ENCODE measurements at regions not wholly inside any gene's neighbourhood (a gene's known extent, or its start where the extent isn't known, plus 50 kb on each side); places are given as distances from the start of the nearest gene placed in this dataset.

- H4K20me1 ChIP-seq (ENCODE audit: insufficient read depth, low read length): no peaks in the 10 kb centered on the region
- H3K9me3 ChIP-seq (ENCODE audit: low read length): no peaks in the 10 kb centered on the region
- H3K36me3 ChIP-seq (replicated peaks in 1 of 2; ENCODE audit: control insufficient read depth in 1 of 2, insufficient read depth in 2 of 2, low read length in 2 of 2): no peaks in the 10 kb centered on the region
- ChIA-PET CTCF (ENCODE audit: low intra/inter-chr PET ratio, low total read pairs) (no interaction called here), POLR2A (interaction anchor here (4.1 kb wide), 1 partner anchor 23 kb away, joined by 25 read pairs; no protein-coding TSS in a partner anchor)
- TF ChIP-seq ARID4A (CRISPR knock-in tag; IDR thresholded peaks at IDR 0.05; ENCODE audit: borderline replicate concordance): no peak
- no peak for TF ChIP-seq ZBTB44 (CRISPR knock-in tag; IDR thresholded peaks at IDR 0.05)
- no peak for TF ChIP-seq STAT5B (CRISPR knock-in tag; IDR thresholded peaks at IDR 0.05)
- no peak for TF ChIP-seq ZNF44 (CRISPR knock-in tag; IDR thresholded peaks at IDR 0.05)
- TF ChIP-seq NR2F2 (IDR thresholded peaks at IDR 0.05; ENCODE audit: borderline replicate concordance, low read depth): no peak
- no peak for TF ChIP-seq GATA4 (IDR thresholded peaks at IDR 0.05; ENCODE audit: borderline replicate concordance, low read depth)
- no peak for TF ChIP-seq JARID2 (CRISPR knock-in tag; IDR thresholded peaks at IDR 0.05; ENCODE audit: insufficient replicate concordance)
- no peak for TF ChIP-seq ZNF678 (CRISPR knock-in tag; IDR thresholded peaks at IDR 0.05)
- no peak for TF ChIP-seq SKI (IDR thresholded peaks at IDR 0.05; ENCODE audit: partially characterized antibody)
- no peak for TF ChIP-seq FUBP1 (CRISPR knock-in tag; IDR thresholded peaks at IDR 0.05; ENCODE audit: borderline replicate concordance)
- no peak for TF ChIP-seq XBP1 (CRISPR knock-in tag; IDR thresholded peaks at IDR 0.05)
- no peak for TF ChIP-seq CREB3 (CRISPR knock-in tag; IDR thresholded peaks at IDR 0.05)
- no peak for TF ChIP-seq ZNF225 (CRISPR knock-in tag; IDR thresholded peaks at IDR 0.05)
- no peak for TF ChIP-seq ZNF143 (CRISPR knock-in tag; IDR thresholded peaks at IDR 0.05)
- TF ChIP-seq ZSCAN22 (CRISPR knock-in tag; IDR thresholded peaks at IDR 0.05): no peak
- TF ChIP-seq IKZF4 (CRISPR knock-in tag; IDR thresholded peaks at IDR 0.05; ENCODE audit: borderline replicate concordance, low read depth, not compliant biosample characterization): no peak
- TF ChIP-seq SIX4 (CRISPR knock-in tag; IDR thresholded peaks at IDR 0.05): no peak
- no TSS peak for BruUV-seq (replicated peaks)
- no peak overlapping the region for H3K4me2 ChIP-seq (ENCODE audit: low read depth, low read length)
- H3K27me3 ChIP-seq (ENCODE audit: control insufficient read depth in 1 of 2, insufficient read depth in 2 of 2, low read length in 2 of 2): no peaks in the 10 kb centered on the region
- H3K4me1 ChIP-seq (ENCODE audit: insufficient read depth, low read length): peaks cover 66% of the 10 kb centered on the region
- intact Hi-C loops (cut with micrococcal nuclease; ENCODE audit: unreplicated experiment): no loop called here
- 100% methylated on average over 3 of the region's 3 CpGs for WGBS (ENCODE audit: low lambda C conversion rate)
- DNase-seq (ENCODE audit: low spot score) (no peak), FAIRE-seq (no peak), ATAC-seq (no peak)
- H3K9ac ChIP-seq (ENCODE audit: insufficient read depth, low read depth, low read length): no peak overlapping the region
- in situ Hi-C loops (cut with HindIII; ENCODE audit: extremely low pct_ligation_motif_present, low pct_unique_long_range_greater_than_20kb): no loop called here
- no peak overlapping the region for H3K4me3 ChIP-seq (replicated peaks in 1 of 3; ENCODE audit: insufficient read depth in 1 of 3, low read depth in 2 of 3, low read length in 3 of 3)
- H3K79me2 ChIP-seq (ENCODE audit: insufficient read depth, low read length): no peaks in the 10 kb centered on the region
- no peak overlapping the region for H3K27ac ChIP-seq (ENCODE audit: extremely low read length, insufficient read depth, low read length)
- no peak overlapping the region for H2AFZ ChIP-seq (ENCODE audit: low read length)
Observed at GRCh38 chr5:56326770-56327169, 93.6 kb upstream of the ANKRD55 start.

Measured in HepG2 (cell line).